DOHH2 (cell line): ENCODE measurements at regions not wholly inside any gene's neighbourhood (a gene's known extent, or its start where the extent isn't known, plus 50 kb on each side); places are given as distances from the start of the nearest gene placed in this dataset.

Source experiments
- CTCF ChIP-seq: fragments of 200-600 bp; sonication (generic); IDR thresholded peaks from one replicate; pipeline ENCODE4 v1.5.1; 2014; ENCODE audit warnings: antibody characterized with exemption, mild to moderate bottlenecking, low read depth, low read length; ENCODE audit not compliant: poor library complexity, severe bottlenecking
- EZH2phosphoT487 ChIP-seq: fragments of 200-600 bp; sonication (generic); IDR thresholded peaks from 2 replicates; pipeline ENCODE4 v1.6.1; 2017; ENCODE audit warnings: borderline replicate concordance, mild to moderate bottlenecking, antibody characterized with exemption, low read length, moderate library complexity, mixed read lengths

- TF ChIP-seq CTCF (no peak), EZH2phosphoT487 (no peak)
Measured at GRCh38 chrX:87167841-87168240, 349.8 kb upstream of the KLHL4 start.
